ENCODE measurements at regions not wholly inside any gene's neighbourhood (a gene's known extent, or its start where the extent isn't known, plus 50 kb on each side); places are given as distances from the start of the nearest gene placed in this dataset.

DNA sequence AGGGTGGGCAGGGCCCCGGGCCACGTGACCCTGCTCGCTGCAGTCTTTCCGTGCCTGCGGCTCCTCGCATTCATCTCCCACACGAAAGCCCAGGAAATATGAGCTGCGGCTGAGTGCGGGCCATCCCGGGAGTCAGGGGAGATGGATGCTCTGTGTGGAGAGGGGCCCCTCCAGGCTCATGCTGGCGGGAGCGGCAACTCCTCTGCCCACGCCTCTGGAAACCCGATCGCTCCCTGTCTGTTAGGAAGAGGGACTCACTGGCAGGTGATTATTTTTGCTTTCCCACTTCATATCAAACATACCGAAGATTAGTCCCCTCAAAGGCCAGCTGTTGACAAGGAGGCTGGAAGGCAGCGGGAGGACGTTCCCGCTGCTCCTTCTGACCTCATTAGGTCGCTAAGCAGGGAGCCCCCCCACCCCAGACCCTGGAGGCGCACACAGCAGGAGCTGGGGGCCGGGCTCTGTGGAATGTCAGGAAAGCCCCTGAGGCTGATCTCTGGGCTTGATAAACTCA lies 228.5 kb downstream of the FOXL1 start:
- SMC1A ChIA-PET (ENCODE audit: uncharacterized antibody, unreplicated experiment), result no interaction called here
- Histone ChIP-seq H3K4me2 (ENCODE audit: control insufficient read depth, insufficient read depth) (no peak overlapping the region), H3K9me3 (replicated peaks; ENCODE audit: control insufficient read depth, insufficient read depth, low read length) (no peaks in the 10 kb centered on the region), H4K20me1 (ENCODE audit: control insufficient read depth, insufficient read depth) (no peaks in the 10 kb centered on the region), H3K27me3 (replicated peaks in 1 of 2; ENCODE audit: control insufficient read depth in 2 of 2, insufficient read depth in 2 of 2, low read length in 1 of 2) (no peaks in the 10 kb centered on the region; a peak in 1 of 4 replicates), H3K27ac (ENCODE audit: control insufficient read depth, insufficient read depth) (no peak overlapping the region), H3K36me3 (ENCODE audit: control insufficient read depth in 2 of 2, insufficient read depth in 2 of 2, low read length in 1 of 2) (no peaks in the 10 kb centered on the region), H3K79me2 (ENCODE audit: control insufficient read depth, insufficient read depth, low read length) (no peaks in the 10 kb centered on the region), H3K4me1 (ENCODE audit: control insufficient read depth, insufficient read depth, low read length) (no peaks in the 10 kb centered on the region), H3K4me3 (no peak overlapping the region), H2AFZ (ENCODE audit: control insufficient read depth, low read depth, low read length) (no peak overlapping the region), H3K9ac (ENCODE audit: control insufficient read depth, insufficient read depth, low read length) (no peak overlapping the region)
- intact Hi-C loops (cut with micrococcal nuclease; ENCODE audit: unreplicated experiment) (no loop called here), in situ Hi-C loops (cut with MboI) (no loop called here)
- RAD21 ChIA-PET (ENCODE audit: unreplicated experiment), result no interaction called here
- POLR2A ChIA-PET, result no interaction called here
- CTCF ChIA-PET, result no interaction called here
- no peak for FAIRE-seq
- no peak for DNase-seq (ENCODE audit: low read depth, low spot score)
- ATAC-seq, result no peak
- no peak for TF ChIP-seq IKZF1 (conservative IDR thresholded peaks at IDR 0.05)
- no peak for TF ChIP-seq HDGF (IDR thresholded peaks at IDR 0.05)
- TF ChIP-seq YBX1 (IDR thresholded peaks at IDR 0.05), result no peak
- TF ChIP-seq FOXK2 (IDR thresholded peaks at IDR 0.05), result no peak
- no peak for TF ChIP-seq PML (IDR thresholded peaks at IDR 0.05; ENCODE audit: low read length)
- TF ChIP-seq, protein P1, sequence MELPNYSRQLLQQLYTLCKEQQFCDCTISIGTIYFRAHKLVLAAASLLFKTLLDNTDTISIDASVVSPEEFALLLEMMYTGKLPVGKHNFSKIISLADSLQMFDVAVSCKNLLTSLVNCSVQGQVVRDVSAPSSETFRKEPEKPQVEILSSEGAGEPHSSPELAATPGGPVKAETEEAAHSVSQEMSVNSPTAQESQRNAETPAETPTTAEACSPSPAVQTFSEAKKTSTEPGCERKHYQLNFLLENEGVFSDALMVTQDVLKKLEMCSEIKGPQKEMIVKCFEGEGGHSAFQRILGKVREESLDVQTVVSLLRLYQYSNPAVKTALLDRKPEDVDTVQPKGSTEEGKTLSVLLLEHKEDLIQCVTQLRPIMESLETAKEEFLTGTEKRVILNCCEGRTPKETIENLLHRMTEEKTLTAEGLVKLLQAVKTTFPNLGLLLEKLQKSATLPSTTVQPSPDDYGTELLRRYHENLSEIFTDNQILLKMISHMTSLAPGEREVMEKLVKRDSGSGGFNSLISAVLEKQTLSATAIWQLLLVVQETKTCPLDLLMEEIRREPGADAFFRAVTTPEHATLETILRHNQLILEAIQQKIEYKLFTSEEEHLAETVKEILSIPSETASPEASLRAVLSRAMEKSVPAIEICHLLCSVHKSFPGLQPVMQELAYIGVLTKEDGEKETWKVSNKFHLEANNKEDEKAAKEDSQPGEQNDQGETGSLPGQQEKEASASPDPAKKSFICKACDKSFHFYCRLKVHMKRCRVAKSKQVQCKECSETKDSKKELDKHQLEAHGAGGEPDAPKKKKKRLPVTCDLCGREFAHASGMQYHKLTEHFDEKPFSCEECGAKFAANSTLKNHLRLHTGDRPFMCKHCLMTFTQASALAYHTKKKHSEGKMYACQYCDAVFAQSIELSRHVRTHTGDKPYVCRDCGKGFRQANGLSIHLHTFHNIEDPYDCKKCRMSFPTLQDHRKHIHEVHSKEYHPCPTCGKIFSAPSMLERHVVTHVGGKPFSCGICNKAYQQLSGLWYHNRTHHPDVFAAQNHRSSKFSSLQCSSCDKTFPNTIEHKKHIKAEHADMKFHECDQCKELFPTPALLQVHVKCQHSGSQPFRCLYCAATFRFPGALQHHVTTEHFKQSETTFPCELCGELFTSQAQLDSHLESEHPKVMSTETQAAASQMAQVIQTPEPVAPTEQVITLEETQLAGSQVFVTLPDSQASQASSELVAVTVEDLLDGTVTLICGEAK (IDR thresholded peaks at IDR 0.05; ENCODE audit: borderline replicate concordance), result no peak
- TF ChIP-seq MTA3 (IDR thresholded peaks at IDR 0.05; ENCODE audit: borderline replicate concordance, low read length), result no peak
- TF ChIP-seq TCF7 (IDR thresholded peaks at IDR 0.05; ENCODE audit: borderline replicate concordance), result no peak
- no peak for TF ChIP-seq MEF2B (IDR thresholded peaks at IDR 0.05; ENCODE audit: partially characterized antibody, poor library complexity, severe bottlenecking)
- TF ChIP-seq JUND (IDR thresholded peaks at IDR 0.05; ENCODE audit: low read depth, low read length), result no peak
- TF ChIP-seq, protein P2, sequence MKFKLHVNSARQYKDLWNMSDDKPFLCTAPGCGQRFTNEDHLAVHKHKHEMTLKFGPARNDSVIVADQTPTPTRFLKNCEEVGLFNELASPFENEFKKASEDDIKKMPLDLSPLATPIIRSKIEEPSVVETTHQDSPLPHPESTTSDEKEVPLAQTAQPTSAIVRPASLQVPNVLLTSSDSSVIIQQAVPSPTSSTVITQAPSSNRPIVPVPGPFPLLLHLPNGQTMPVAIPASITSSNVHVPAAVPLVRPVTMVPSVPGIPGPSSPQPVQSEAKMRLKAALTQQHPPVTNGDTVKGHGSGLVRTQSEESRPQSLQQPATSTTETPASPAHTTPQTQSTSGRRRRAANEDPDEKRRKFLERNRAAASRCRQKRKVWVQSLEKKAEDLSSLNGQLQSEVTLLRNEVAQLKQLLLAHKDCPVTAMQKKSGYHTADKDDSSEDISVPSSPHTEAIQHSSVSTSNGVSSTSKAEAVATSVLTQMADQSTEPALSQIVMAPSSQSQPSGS (IDR thresholded peaks at IDR 0.05; ENCODE audit: low read length), result no peak
- no TSS peak for BruUV-seq (replicated peaks)
- WGBS (ENCODE audit: insufficient coverage, insufficient replicate concordance, low lambda C conversion rate, missing lambda C conversion rate), result 9% methylated on average over 22 of the region's 22 CpGs
